ENCODE measurements at regions not wholly inside any gene's neighbourhood (a gene's known extent, or its start where the extent isn't known, plus 50 kb on each side); places are given as distances from the start of the nearest gene placed in this dataset.

- DNase-seq (ENCODE audit: low read depth): peak; percentile 44
- no peak for TF ChIP-seq CTCF (IDR thresholded peaks at IDR 0.05; ENCODE audit: insufficient read depth, low read depth, low read length, missing control alignments)
- no peak overlapping the region for H3K4me3 ChIP-seq (ENCODE audit: low read length)
These were observed 467.2 kb downstream of the KIF4B start for GRCh38 chr5:155480731-155481131.

- no peak for DNase-seq (ENCODE audit: low read depth)
- TF ChIP-seq CTCF (IDR thresholded peaks at IDR 0.05; ENCODE audit: insufficient read depth, low read depth, low read length, missing control alignments): no peak
- no peak overlapping the region for H3K4me3 ChIP-seq (ENCODE audit: low read length)
These were observed 467.6 kb downstream of the KIF4B start for GRCh38 chr5:155481182-155481581.

GRCh38 chr5:155482428-155482827 is 468.9 kb downstream of the KIF4B start:
- no peak for DNase-seq (ENCODE audit: low read depth)
- no peak for TF ChIP-seq CTCF (IDR thresholded peaks at IDR 0.05; ENCODE audit: insufficient read depth, low read depth, low read length, missing control alignments)

GRCh38 chr5:155485386-155485785 is 471.8 kb downstream of the KIF4B start:
- no peak for TF ChIP-seq CTCF (IDR thresholded peaks at IDR 0.05; ENCODE audit: insufficient read depth, low read depth, low read length, missing control alignments)
- no peak for DNase-seq (ENCODE audit: low read depth)
- no peak overlapping the region for H3K4me3 ChIP-seq (ENCODE audit: low read length)

More at GRCh38 chr5:155482428-155482827, 468.9 kb downstream of the KIF4B start:
- H3K4me3 ChIP-seq (ENCODE audit: low read length): no peak overlapping the region

- H3K4me3 ChIP-seq (ENCODE audit: low read length): no peak overlapping the region
- no peak for TF ChIP-seq CTCF (IDR thresholded peaks at IDR 0.05; ENCODE audit: insufficient read depth, low read depth, low read length, missing control alignments)
- no peak for DNase-seq (ENCODE audit: low read depth)
These were observed 476.4 kb downstream of the KIF4B start for GRCh38 chr5:155489949-155490348.

- DNase-seq (ENCODE audit: low read depth): no peak
- H3K4me3 ChIP-seq (ENCODE audit: low read length): no peak overlapping the region
- no peak for TF ChIP-seq CTCF (IDR thresholded peaks at IDR 0.05; ENCODE audit: insufficient read depth, low read depth, low read length, missing control alignments)
These were observed 478.6 kb downstream of the KIF4B start for GRCh38 chr5:155492191-155492590.

GRCh38 chr5:155504606-155505005 is 491.1 kb downstream of the KIF4B start:
- DNase-seq (ENCODE audit: low read depth): no peak
- no peak overlapping the region for H3K4me3 ChIP-seq (ENCODE audit: low read length)
- TF ChIP-seq CTCF (IDR thresholded peaks at IDR 0.05; ENCODE audit: insufficient read depth, low read depth, low read length, missing control alignments): no peak
